SK-N-SH treated with all-trans-retinoic acid at 6 μM for 48 hours (cell line): ENCODE measurements at regions not wholly inside any gene's neighbourhood (a gene's known extent, or its start where the extent isn't known, plus 50 kb on each side); places are given as distances from the start of the nearest gene placed in this dataset.

Source experiments
- ATAC-seq: fragments of 200-7000 bp; cut with Tn5 transposase; 3 replicates; pipeline ENCODE4 v1.9.1; 2020; ENCODE audit warnings: mild to moderate bottlenecking, moderate library complexity
- ARNTL ChIP-seq: fragments of 450-650 bp; formaldehyde crosslinking; IDR thresholded peaks from 2 replicates; pipeline ENCODE4 v1.5.0; 2020; ENCODE audit warnings: low read depth, mild to moderate bottlenecking, moderate library complexity, borderline replicate concordance
- CSDC2 ChIP-seq: fragments of 250-450 bp; sonication (Bioruptor Pico); IDR thresholded peaks from 2 replicates; pipeline ENCODE4 v1.5.0; 2020; ENCODE audit warnings: mild to moderate bottlenecking, moderate library complexity
- CSRNP3 ChIP-seq: fragments of 250-450 bp; sonication (Bioruptor Pico); IDR thresholded peaks from 2 replicates; pipeline ENCODE4 v1.5.1; 2021; ENCODE audit warnings: mild to moderate bottlenecking, moderate library complexity
- ESRRG ChIP-seq: fragments of 250-450 bp; sonication (Bioruptor Pico); IDR thresholded peaks from 2 replicates; pipeline ENCODE4 v1.6.1; 2021; ENCODE audit warnings: mild to moderate bottlenecking
- GLIS3 ChIP-seq: fragments of 250-450 bp; sonication (Bioruptor Pico); IDR thresholded peaks from 2 replicates; pipeline ENCODE4 v1.5.0; 2020; ENCODE audit warnings: mild to moderate bottlenecking, moderate library complexity
- ISL1 ChIP-seq: fragments of 250-450 bp; sonication (Bioruptor Pico); IDR thresholded peaks from 2 replicates; pipeline ENCODE4 v2.1.2; 2022; ENCODE audit warnings: mild to moderate bottlenecking, moderate library complexity
- OSR1 ChIP-seq: fragments of 250-450 bp; sonication (Bioruptor Pico); IDR thresholded peaks from 2 replicates; pipeline ENCODE4 v1.8.0; 2022; ENCODE audit warnings: moderate library complexity, mild to moderate bottlenecking, inconsistent platforms
- PPARA ChIP-seq: fragments of 250-450 bp; sonication (Bioruptor Pico); IDR thresholded peaks from 2 replicates; pipeline ENCODE4 v1.5.0; 2020; ENCODE audit warnings: mild to moderate bottlenecking, borderline replicate concordance
- RARB ChIP-seq: fragments of 250-450 bp; sonication (Bioruptor Pico); IDR thresholded peaks from 2 replicates; pipeline ENCODE4 v1.8.0; 2021; ENCODE audit warnings: mild to moderate bottlenecking, moderate library complexity
- SNAI2 ChIP-seq: fragments of 250-450 bp; sonication (Bioruptor Pico); IDR thresholded peaks from 2 replicates; pipeline ENCODE4 v1.5.0; 2020; ENCODE audit warnings: mild to moderate bottlenecking, moderate library complexity
- TCF4 ChIP-seq: fragments of 250-450 bp; sonication (Bioruptor Pico); IDR thresholded peaks from 2 replicates; pipeline ENCODE4 v1.8.0; 2021; ENCODE audit warnings: mild to moderate bottlenecking, moderate library complexity, borderline replicate concordance
- TOX ChIP-seq: fragments of 250-450 bp; sonication (Bioruptor Pico); IDR thresholded peaks from 2 replicates; pipeline ENCODE4 v1.8.0; 2021; ENCODE audit warnings: mild to moderate bottlenecking, moderate library complexity, borderline replicate concordance
- ZC3H10 ChIP-seq: fragments of 250-450 bp; sonication (Bioruptor Pico); IDR thresholded peaks from 2 replicates; pipeline ENCODE4 v1.5.1; 2021; ENCODE audit warnings: mild to moderate bottlenecking, moderate library complexity
- ZFP3 ChIP-seq: fragments of 250-450 bp; sonication (Bioruptor Pico); IDR thresholded peaks from 2 replicates; pipeline ENCODE4 v1.5.0; 2020; ENCODE audit warnings: mild to moderate bottlenecking, moderate library complexity
- ZNF565 ChIP-seq: fragments of 450-650 bp; formaldehyde crosslinking; conservative IDR thresholded peaks from 2 replicates; pipeline ENCODE4 v1.5.0; 2020; ENCODE audit warnings: low read depth, mild to moderate bottlenecking, moderate library complexity
- ZNF70 ChIP-seq: fragments of 450-650 bp; formaldehyde crosslinking; IDR thresholded peaks from 2 replicates; pipeline ENCODE4 v1.5.0; 2020; ENCODE audit warnings: mild to moderate bottlenecking, moderate library complexity
- ZNF8 ChIP-seq: fragments of 450-650 bp; formaldehyde crosslinking; IDR thresholded peaks from 2 replicates; pipeline ENCODE4 v1.5.0; 2020; ENCODE audit warnings: mild to moderate bottlenecking, moderate library complexity
- TF ChIP-seq, protein P1 (sequence below): fragments of 250-450 bp; sonication (Bioruptor Pico); IDR thresholded peaks from 2 replicates; pipeline ENCODE4 v1.5.0; 2020; ENCODE audit warnings: mild to moderate bottlenecking, moderate library complexity
- TF ChIP-seq, protein P2 (sequence below): fragments of 250-450 bp; sonication (Bioruptor Pico); IDR thresholded peaks from 2 replicates; pipeline ENCODE4 v1.5.1; 2020; ENCODE audit warnings: low read depth, mild to moderate bottlenecking, moderate library complexity
- TF ChIP-seq, protein P3 (sequence below): fragments of 250-450 bp; sonication (Bioruptor Pico); IDR thresholded peaks from 2 replicates; pipeline ENCODE4 v1.8.0; 2020; ENCODE audit warnings: mild to moderate bottlenecking, moderate library complexity, borderline replicate concordance
- TF ChIP-seq, protein P4 (sequence below): fragments of 250-450 bp; sonication (Bioruptor Pico); IDR thresholded peaks from 2 replicates; pipeline ENCODE4 v1.8.0; 2021; ENCODE audit warnings: low read depth, mild to moderate bottlenecking, moderate library complexity, borderline replicate concordance

GRCh38 chr1:79681382-79681781 lies 674.9 kb upstream of the ADGRL4 start (continued):
- no peak for TF ChIP-seq CSRNP3 (CRISPR knock-in tag)
- no peak for TF ChIP-seq ZNF70 (CRISPR knock-in tag)
- TF ChIP-seq ZFP3 (CRISPR knock-in tag), result no peak
- no peak for TF ChIP-seq ZC3H10 (CRISPR knock-in tag)

- TF ChIP-seq SNAI2 (CRISPR knock-in tag) (no peak), ZNF565 (CRISPR knock-in tag) (no peak), ZNF8 (CRISPR knock-in tag) (no peak), CSDC2 (CRISPR knock-in tag) (no peak), ZFP3 (CRISPR knock-in tag) (no peak), TOX (CRISPR knock-in tag) (no peak), PPARA (CRISPR knock-in tag) (no peak), OSR1 (CRISPR knock-in tag) (no peak), ARNTL (CRISPR knock-in tag) (no peak), ESRRG (CRISPR knock-in tag) (no peak), RARB (CRISPR knock-in tag) (no peak), TCF4 (CRISPR knock-in tag) (no peak), ISL1 (CRISPR knock-in tag) (no peak), CSRNP3 (CRISPR knock-in tag) (no peak), GLIS3 (CRISPR knock-in tag) (no peak), ZNF70 (CRISPR knock-in tag) (no peak)
- TF ChIP-seq, protein P1, sequence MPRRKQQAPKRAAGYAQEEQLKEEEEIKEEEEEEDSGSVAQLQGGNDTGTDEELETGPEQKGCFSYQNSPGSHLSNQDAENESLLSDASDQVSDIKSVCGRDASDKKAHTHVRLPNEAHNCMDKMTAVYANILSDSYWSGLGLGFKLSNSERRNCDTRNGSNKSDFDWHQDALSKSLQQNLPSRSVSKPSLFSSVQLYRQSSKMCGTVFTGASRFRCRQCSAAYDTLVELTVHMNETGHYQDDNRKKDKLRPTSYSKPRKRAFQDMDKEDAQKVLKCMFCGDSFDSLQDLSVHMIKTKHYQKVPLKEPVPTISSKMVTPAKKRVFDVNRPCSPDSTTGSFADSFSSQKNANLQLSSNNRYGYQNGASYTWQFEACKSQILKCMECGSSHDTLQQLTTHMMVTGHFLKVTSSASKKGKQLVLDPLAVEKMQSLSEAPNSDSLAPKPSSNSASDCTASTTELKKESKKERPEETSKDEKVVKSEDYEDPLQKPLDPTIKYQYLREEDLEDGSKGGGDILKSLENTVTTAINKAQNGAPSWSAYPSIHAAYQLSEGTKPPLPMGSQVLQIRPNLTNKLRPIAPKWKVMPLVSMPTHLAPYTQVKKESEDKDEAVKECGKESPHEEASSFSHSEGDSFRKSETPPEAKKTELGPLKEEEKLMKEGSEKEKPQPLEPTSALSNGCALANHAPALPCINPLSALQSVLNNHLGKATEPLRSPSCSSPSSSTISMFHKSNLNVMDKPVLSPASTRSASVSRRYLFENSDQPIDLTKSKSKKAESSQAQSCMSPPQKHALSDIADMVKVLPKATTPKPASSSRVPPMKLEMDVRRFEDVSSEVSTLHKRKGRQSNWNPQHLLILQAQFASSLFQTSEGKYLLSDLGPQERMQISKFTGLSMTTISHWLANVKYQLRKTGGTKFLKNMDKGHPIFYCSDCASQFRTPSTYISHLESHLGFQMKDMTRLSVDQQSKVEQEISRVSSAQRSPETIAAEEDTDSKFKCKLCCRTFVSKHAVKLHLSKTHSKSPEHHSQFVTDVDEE (CRISPR knock-in tag), result no peak
- TF ChIP-seq, protein P2, sequence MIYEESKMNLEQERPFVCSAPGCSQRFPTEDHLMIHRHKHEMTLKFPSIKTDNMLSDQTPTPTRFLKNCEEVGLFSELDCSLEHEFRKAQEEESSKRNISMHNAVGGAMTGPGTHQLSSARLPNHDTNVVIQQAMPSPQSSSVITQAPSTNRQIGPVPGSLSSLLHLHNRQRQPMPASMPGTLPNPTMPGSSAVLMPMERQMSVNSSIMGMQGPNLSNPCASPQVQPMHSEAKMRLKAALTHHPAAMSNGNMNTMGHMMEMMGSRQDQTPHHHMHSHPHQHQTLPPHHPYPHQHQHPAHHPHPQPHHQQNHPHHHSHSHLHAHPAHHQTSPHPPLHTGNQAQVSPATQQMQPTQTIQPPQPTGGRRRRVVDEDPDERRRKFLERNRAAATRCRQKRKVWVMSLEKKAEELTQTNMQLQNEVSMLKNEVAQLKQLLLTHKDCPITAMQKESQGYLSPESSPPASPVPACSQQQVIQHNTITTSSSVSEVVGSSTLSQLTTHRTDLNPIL (CRISPR knock-in tag), result no peak
- TF ChIP-seq, protein P3, sequence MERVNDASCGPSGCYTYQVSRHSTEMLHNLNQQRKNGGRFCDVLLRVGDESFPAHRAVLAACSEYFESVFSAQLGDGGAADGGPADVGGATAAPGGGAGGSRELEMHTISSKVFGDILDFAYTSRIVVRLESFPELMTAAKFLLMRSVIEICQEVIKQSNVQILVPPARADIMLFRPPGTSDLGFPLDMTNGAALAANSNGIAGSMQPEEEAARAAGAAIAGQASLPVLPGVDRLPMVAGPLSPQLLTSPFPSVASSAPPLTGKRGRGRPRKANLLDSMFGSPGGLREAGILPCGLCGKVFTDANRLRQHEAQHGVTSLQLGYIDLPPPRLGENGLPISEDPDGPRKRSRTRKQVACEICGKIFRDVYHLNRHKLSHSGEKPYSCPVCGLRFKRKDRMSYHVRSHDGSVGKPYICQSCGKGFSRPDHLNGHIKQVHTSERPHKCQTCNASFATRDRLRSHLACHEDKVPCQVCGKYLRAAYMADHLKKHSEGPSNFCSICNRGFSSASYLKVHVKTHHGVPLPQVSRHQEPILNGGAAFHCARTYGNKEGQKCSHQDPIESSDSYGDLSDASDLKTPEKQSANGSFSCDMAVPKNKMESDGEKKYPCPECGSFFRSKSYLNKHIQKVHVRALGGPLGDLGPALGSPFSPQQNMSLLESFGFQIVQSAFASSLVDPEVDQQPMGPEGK (CRISPR knock-in tag), result no peak
- TF ChIP-seq, protein P4, sequence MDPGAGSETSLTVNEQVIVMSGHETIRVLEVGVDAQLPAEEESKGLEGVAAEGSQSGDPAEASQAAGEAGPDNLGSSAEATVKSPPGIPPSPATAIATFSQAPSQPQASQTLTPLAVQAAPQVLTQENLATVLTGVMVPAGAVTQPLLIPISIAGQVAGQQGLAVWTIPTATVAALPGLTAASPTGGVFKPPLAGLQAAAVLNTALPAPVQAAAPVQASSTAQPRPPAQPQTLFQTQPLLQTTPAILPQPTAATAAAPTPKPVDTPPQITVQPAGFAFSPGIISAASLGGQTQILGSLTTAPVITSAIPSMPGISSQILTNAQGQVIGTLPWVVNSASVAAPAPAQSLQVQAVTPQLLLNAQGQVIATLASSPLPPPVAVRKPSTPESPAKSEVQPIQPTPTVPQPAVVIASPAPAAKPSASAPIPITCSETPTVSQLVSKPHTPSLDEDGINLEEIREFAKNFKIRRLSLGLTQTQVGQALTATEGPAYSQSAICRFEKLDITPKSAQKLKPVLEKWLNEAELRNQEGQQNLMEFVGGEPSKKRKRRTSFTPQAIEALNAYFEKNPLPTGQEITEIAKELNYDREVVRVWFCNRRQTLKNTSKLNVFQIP (CRISPR knock-in tag), result no peak
- ATAC-seq, result no peak
Observed at GRCh38 chr1:79679916-79680315, 673.4 kb upstream of the ADGRL4 start.
